ENCODE measurements at regions not wholly inside any gene's neighbourhood (a gene's known extent, or its start where the extent isn't known, plus 50 kb on each side); places are given as distances from the start of the nearest gene placed in this dataset.

DNA sequence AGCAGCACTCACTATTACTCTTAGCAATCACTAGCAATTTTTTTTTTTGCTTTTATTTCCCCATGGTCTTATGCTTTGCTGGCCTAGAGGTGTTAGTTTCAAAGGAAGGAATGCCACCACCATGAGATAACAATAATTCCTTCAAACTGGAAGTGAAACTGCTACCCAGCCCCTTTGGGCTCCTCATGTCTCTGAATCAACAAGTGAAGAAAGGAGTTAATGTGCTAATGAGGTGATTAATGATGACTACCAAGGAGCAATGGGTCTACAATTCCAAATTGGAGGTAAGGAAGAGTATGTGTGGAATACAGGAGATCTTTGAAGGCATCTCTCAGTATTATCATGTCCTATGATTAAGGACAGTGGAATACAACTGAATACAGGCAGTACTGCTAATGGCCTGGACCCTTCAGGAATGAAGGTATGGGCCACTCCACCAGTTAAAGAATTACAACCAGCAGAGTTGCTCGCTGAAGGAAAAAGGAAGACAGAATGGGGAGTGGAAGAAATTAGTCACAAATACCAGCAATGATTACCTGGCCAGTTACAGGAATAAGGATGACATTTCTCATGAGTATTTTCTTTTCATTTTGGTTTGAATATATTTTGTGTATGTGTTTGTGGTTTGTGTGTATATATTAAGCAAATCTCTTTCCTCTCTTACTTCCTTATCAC lies 652.9 kb downstream of the ADGRL2 start:
- no peak for DNase-seq

DNA sequence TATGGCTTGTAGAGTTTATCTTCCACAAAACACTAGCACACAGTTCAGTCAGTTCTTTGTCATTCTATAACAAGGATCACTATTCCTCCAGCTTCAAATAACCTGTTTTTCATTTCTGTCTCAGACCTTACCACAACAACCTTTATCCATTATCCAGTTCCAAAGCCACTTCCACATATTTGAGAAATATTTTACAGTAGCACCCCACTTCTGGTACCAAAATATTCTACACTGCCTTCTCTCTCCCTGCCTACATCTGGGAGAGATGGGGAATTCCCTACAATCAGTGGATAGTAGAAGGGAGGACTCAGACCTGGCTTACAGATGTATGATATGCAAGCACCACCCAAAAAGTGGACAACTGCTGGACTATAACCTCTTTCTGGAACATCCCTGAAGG lies 651.4 kb downstream of the ADGRL2 start:
- DNase-seq, result no peak

GRCh38 chr1:82451191-82451590 lies 650.5 kb downstream of the ADGRL2 start:
- DNase-seq, result no peak

GRCh38 chr1:82449506-82450057 lies 648.8 kb downstream of the ADGRL2 start:
- no peak for DNase-seq

GRCh38 chr1:82446955-82447354 lies 646.2 kb downstream of the ADGRL2 start:
- DNase-seq, result no peak

GRCh38 chr1:82446236-82446635 lies 645.5 kb downstream of the ADGRL2 start:
- DNase-seq, result no peak

- DNase-seq, result no peak
Measured at GRCh38 chr1:82445827-82446226, 645.1 kb downstream of the ADGRL2 start.

DNA sequence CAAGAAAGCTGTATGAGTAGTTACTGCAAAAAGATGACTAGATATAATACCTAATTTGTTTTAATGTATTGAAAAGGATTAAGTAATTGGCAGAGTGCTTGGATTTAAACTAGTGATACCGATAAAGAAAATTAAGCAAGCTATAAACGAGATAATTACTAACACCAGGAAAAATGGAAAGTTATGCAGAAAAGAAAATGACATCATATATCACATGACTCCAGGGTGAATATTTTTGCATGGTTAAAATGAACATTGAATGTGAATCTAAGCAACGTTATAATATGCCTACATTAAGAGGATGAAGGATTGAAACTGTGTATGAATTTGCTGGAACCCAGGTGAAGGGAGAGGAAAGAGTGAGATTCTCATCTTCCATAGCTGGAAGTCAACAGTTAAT lies 644.4 kb downstream of the ADGRL2 start:
- DNase-seq, result no peak

GRCh38 chr1:82441402-82441801 lies 640.7 kb downstream of the ADGRL2 start:
- DNase-seq, result no peak

GRCh38 chr1:82423174-82423815 lies 622.6 kb downstream of the ADGRL2 start:
- no peak for DNase-seq

DNA sequence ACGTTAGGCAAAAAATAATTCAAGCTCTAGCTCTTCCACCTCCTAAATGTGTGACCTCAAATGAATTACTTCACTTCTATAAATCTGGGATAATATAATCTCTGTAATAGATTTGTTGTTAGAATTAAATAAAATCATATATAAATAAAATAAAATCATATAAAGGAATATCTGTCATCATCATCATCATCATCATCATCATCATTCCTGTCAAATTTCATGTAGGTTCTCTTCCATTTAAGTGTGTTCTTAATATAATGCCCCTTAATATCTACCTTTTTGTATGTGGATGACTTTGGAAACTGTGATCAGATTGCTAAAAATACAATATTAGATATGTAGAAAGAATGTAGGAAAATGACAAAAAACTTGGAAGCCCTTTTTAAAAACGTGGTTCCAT lies 621.0 kb downstream of the ADGRL2 start:
- DNase-seq, result no peak

DNA sequence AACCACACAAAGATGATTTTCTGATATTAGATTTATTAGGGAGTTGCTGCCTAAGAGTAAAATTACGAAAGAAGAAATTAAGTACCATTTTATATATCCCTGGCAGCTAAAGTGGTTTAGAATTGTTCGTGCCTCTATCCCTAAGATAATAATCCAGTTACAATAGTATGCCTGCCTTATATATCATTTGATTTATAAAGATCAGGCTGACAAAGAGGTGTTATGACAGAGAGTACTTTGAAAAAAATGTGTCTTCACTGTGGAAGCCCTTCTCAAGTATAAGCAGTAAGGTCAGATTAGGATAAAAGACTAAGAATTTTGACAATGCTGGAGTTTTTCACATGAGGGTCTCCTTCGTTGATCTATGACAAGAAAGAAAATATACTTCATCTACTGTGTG lies 619.9 kb downstream of the ADGRL2 start:
- DNase-seq, result no peak

DNA sequence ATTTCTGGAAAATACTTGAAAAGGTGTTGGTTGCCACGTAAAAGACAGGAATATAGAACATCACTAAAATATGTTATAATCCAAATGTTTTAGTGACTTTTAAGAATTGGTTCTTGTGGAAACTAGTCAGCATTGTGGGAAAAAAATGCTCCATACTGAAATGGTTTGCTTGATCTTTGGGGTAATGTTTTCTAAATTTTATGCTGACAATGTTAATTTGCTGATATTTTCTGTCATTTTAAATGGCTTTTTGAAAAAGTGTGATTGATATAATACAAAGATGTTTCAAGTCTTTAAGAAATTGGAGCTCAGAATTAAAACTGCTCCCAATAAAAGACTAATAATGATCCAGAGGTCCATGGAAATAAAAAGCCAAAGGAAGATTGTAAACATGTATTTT lies 610.9 kb downstream of the ADGRL2 start:
- DNase-seq, result no peak

- no peak for DNase-seq
Measured at GRCh38 chr1:82405333-82405732, 604.6 kb downstream of the ADGRL2 start.

GRCh38 chr1:82401116-82401515 lies 600.4 kb downstream of the ADGRL2 start:
- DNase-seq, result no peak

DNA sequence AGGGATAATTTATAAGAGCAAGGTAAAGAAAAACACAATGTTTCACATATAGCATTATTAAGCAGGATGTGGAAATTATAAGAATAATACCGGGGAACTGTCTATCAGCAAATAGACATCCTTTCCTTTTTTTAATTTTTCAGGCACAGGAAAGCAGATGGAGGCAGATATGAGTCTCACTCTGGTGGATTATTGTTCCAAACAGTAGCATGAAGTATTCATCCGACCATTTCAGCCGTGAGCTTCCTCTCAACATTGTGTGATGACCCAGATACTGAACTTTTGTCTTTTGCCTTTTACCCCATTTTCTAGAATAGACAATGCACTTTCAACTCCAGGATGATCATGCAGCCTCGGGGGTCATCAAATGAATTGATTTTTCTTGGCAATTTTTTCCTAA lies 599.8 kb downstream of the ADGRL2 start:
- no peak for DNase-seq

- DNase-seq, result no peak
Measured at GRCh38 chr1:82399093-82399492, 598.4 kb downstream of the ADGRL2 start.

DNA sequence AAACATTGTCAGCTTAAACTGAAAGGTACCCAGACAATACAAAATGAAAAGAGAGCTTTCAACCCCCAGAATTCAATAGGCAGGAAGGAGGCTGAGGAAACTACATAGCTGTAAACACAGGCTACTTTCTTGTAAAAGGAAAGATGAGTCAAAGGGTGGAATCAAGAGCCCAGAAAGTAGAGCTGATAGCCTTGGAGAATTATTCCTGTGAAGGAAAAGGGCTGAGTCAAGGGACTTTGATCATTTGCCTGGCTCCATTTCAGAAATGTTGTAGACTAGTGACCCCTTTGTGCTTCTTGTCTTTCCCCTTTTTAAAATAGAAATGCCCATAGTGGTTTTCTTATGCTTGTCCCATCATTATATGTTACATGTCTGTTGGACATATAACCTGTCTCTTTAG lies 597.6 kb downstream of the ADGRL2 start:
- DNase-seq, result no peak

DNA sequence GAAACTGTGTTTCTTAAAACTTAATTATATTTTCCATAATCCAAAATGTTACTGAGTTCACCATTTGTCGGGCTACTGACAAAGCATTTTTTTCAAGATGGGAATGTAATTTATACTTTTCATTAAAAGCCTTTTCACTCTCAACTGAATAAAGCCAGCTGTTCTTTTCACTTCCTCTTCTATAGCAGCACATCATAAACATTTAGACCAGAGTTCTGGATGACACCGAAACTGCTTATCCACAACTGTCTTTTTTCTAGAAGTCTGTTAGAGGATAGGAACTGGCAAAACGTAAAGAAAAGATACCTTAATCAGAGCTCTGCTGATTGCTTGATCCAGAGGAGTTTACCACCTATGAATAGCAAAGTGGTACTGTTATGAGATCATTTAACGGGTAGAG lies 594.7 kb downstream of the ADGRL2 start:
- no peak for DNase-seq

DNA sequence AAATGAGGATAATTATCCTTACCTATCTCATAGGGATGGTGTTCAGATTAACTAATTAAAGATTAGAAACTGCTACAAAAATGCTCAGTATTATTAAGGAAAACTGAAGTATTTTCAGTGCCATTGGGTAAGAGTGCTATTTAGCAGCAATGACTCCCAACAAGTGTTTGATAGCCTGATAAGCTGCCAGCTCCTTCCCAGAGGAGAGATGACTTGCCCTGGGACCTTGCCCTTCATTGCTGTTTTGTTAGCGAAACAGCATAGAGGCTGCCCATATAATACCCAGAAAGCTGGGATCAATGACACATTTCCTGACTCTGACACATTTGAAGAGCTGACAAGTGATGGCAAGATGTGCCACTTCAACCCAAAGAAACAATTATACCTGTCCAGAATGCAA lies 592.2 kb downstream of the ADGRL2 start:
- no peak for DNase-seq

- no peak for DNase-seq
Measured at GRCh38 chr1:82392513-82392912, 591.8 kb downstream of the ADGRL2 start.

DNA sequence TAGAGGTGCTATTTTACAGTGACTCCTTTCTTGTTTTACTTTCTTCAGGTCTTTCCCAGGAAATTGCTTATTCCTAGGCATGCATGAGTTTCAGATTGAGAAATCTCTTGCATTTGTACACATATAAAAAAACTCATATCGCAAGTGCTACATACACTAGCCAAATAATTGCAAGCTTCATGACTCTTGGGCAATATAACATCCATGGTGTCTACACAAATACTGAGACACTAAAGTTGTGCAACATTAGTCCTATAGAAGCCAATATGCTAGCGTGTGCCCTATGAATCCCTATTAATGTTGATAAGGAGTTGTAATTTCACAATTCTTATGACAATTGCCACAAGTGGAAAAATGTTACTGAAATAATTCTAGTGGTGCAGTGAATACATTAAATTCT lies 591.0 kb downstream of the ADGRL2 start:
- DNase-seq, result no peak

GRCh38 chr1:82390627-82391026 lies 589.9 kb downstream of the ADGRL2 start:
- no peak for DNase-seq

DNA sequence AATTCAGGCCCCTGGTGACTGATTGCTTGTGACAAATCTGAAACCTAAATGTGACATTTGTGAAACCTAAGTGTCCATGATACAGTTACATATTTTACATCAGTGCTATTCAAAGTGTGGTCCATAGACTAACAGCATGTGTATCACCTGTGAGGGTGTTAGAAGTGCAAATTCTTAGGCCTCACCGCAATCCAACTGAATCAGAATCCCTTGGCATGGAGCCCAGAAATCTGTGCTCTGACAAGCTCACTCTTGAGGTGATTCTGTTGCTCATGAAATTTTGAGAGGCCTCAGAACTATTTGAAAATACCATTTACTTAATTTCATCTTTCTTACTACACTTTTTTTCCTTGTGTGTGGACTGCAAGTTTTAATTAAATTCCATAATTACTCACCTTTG lies 587.9 kb downstream of the ADGRL2 start:
- DNase-seq, result no peak

DNA sequence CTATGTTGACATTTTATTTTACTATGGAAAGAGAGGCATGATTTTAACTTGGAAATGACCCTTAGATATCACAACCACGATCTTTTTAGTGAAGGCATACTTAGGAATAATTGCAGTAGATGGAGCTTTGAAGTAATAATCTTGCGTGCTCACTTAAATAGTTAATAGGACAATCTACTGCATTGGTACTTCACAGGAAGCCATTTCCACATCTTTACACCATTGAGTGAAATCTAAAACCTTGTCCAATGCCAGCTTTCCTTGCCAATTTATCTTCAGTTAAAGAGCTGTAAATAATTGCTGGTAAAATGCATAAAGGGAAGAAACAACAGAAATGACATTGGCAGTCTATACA lies 586.3 kb downstream of the ADGRL2 start:
- no peak for DNase-seq
